ENCODE measurements at regions not wholly inside any gene's neighbourhood (a gene's known extent, or its start where the extent isn't known, plus 50 kb on each side); places are given as distances from the start of the nearest gene placed in this dataset.

- no peak for TF ChIP-seq ZBTB7A (IDR thresholded peaks at IDR 0.05; ENCODE audit: low read depth)
- TF ChIP-seq YY1 (IDR thresholded peaks at IDR 0.05; ENCODE audit: low read depth) = no peak
- no peak for TF ChIP-seq FOXM1 (IDR thresholded peaks at IDR 0.05; ENCODE audit: borderline replicate concordance, low read depth)
- no peak for TF ChIP-seq EP300 (IDR thresholded peaks at IDR 0.05; ENCODE audit: borderline replicate concordance)
- TF ChIP-seq NFIC (IDR thresholded peaks at IDR 0.05) = no peak
- no peak for TF ChIP-seq CEBPB (IDR thresholded peaks at IDR 0.05)
- no peak for TF ChIP-seq TCF12 (IDR thresholded peaks at IDR 0.05; ENCODE audit: low read depth)
- no peak for TF ChIP-seq USF1 (IDR thresholded peaks at IDR 0.05)
- TF ChIP-seq CREB1 (IDR thresholded peaks at IDR 0.05; ENCODE audit: low read depth) = no peak
- no peak for TF ChIP-seq RAD21 (IDR thresholded peaks at IDR 0.05; ENCODE audit: low read depth)
These were observed 487.1 kb downstream of the AACS start for GRCh38 chr12:125552295-125552694.

- TF ChIP-seq REST (IDR thresholded peaks at IDR 0.05; ENCODE audit: low read depth) (no peak), CEBPB (IDR thresholded peaks at IDR 0.05) (no peak), EP300 (IDR thresholded peaks at IDR 0.05; ENCODE audit: borderline replicate concordance) (no peak), TEAD4 (IDR thresholded peaks at IDR 0.05) (no peak), TAF1 (IDR thresholded peaks at IDR 0.05; ENCODE audit: low read depth) (no peak), USF1 (IDR thresholded peaks at IDR 0.05) (no peak), NFIC (IDR thresholded peaks at IDR 0.05) (no peak), CREB1 (IDR thresholded peaks at IDR 0.05; ENCODE audit: low read depth) (no peak), FOXM1 (IDR thresholded peaks at IDR 0.05; ENCODE audit: borderline replicate concordance, low read depth) (no peak), MAX (IDR thresholded peaks at IDR 0.05) (no peak), RAD21 (IDR thresholded peaks at IDR 0.05; ENCODE audit: low read depth) (no peak), ZBTB7A (IDR thresholded peaks at IDR 0.05; ENCODE audit: low read depth) (no peak), YY1 (IDR thresholded peaks at IDR 0.05; ENCODE audit: low read depth) (no peak), EGR1 (IDR thresholded peaks at IDR 0.05) (no peak)
These were observed 499.5 kb downstream of the AACS start for GRCh38 chr12:125564753-125565152.

GRCh38 chr12:125567581-125567980 is 502.3 kb downstream of the AACS start:
- TF ChIP-seq NFIC (IDR thresholded peaks at IDR 0.05) = no peak
- TF ChIP-seq EP300 (IDR thresholded peaks at IDR 0.05; ENCODE audit: borderline replicate concordance) = no peak
- TF ChIP-seq YY1 (IDR thresholded peaks at IDR 0.05; ENCODE audit: low read depth) = no peak
- TF ChIP-seq MAX (IDR thresholded peaks at IDR 0.05) = no peak
- TF ChIP-seq ZBTB7A (IDR thresholded peaks at IDR 0.05; ENCODE audit: low read depth) = no peak
- no peak for TF ChIP-seq TEAD4 (IDR thresholded peaks at IDR 0.05)
- no peak for TF ChIP-seq CEBPB (IDR thresholded peaks at IDR 0.05)
- no peak for TF ChIP-seq EGR1 (IDR thresholded peaks at IDR 0.05)
- TF ChIP-seq TAF1 (IDR thresholded peaks at IDR 0.05; ENCODE audit: low read depth) = no peak
- TF ChIP-seq CREB1 (IDR thresholded peaks at IDR 0.05; ENCODE audit: low read depth) = no peak
- no peak for TF ChIP-seq TCF12 (IDR thresholded peaks at IDR 0.05; ENCODE audit: low read depth)
- no peak for TF ChIP-seq RAD21 (IDR thresholded peaks at IDR 0.05; ENCODE audit: low read depth)
- TF ChIP-seq USF1 (IDR thresholded peaks at IDR 0.05) = no peak
- no peak for TF ChIP-seq REST (IDR thresholded peaks at IDR 0.05; ENCODE audit: low read depth)
- TF ChIP-seq FOXM1 (IDR thresholded peaks at IDR 0.05; ENCODE audit: borderline replicate concordance, low read depth) = no peak

- TF ChIP-seq ZBTB7A (IDR thresholded peaks at IDR 0.05; ENCODE audit: low read depth) (no peak), TCF12 (IDR thresholded peaks at IDR 0.05; ENCODE audit: low read depth) (no peak), YY1 (IDR thresholded peaks at IDR 0.05; ENCODE audit: low read depth) (no peak), EP300 (IDR thresholded peaks at IDR 0.05; ENCODE audit: borderline replicate concordance) (no peak), CEBPB (IDR thresholded peaks at IDR 0.05) (no peak), RAD21 (IDR thresholded peaks at IDR 0.05; ENCODE audit: low read depth) (no peak), TAF1 (IDR thresholded peaks at IDR 0.05; ENCODE audit: low read depth) (no peak), EGR1 (IDR thresholded peaks at IDR 0.05) (no peak)
These were observed 503.1 kb downstream of the AACS start for GRCh38 chr12:125568306-125568705.

- TF ChIP-seq CEBPB (IDR thresholded peaks at IDR 0.05) (no peak), TAF1 (IDR thresholded peaks at IDR 0.05; ENCODE audit: low read depth) (no peak), MAX (IDR thresholded peaks at IDR 0.05) (no peak), USF1 (IDR thresholded peaks at IDR 0.05) (no peak)
These were observed 508.0 kb downstream of the AACS start for GRCh38 chr12:125573271-125573670.
